Body of pancreas (tissue), 4 donors: ENCODE measurements at regions not wholly inside any gene's neighbourhood (a gene's known extent, or its start where the extent isn't known, plus 50 kb on each side); places are given as distances from the start of the nearest gene placed in this dataset.

Experiments used
- POLR2A ChIP-seq, 3 donors: fragments of 450-650 bp; IDR thresholded peaks; one replicate each; pipeline ENCODE4 v1.6.1; 2016; ENCODE audit warnings: antibody characterized with exemption in 3 of 3, mild to moderate bottlenecking in 2 of 3
- TF ChIP-seq, protein P1 (sequence below), 7 experiments: fragments of 450-650 bp in 4 of 7; fragments of 200-600 bp in 3 of 7; sonication (generic) in 3 of 7; IDR thresholded peaks; one replicate each; pipeline ENCODE4 v1.5.1; 2016 to 2019; ENCODE audit warnings: antibody characterized with exemption in 7 of 7

- TF ChIP-seq, protein P1, sequence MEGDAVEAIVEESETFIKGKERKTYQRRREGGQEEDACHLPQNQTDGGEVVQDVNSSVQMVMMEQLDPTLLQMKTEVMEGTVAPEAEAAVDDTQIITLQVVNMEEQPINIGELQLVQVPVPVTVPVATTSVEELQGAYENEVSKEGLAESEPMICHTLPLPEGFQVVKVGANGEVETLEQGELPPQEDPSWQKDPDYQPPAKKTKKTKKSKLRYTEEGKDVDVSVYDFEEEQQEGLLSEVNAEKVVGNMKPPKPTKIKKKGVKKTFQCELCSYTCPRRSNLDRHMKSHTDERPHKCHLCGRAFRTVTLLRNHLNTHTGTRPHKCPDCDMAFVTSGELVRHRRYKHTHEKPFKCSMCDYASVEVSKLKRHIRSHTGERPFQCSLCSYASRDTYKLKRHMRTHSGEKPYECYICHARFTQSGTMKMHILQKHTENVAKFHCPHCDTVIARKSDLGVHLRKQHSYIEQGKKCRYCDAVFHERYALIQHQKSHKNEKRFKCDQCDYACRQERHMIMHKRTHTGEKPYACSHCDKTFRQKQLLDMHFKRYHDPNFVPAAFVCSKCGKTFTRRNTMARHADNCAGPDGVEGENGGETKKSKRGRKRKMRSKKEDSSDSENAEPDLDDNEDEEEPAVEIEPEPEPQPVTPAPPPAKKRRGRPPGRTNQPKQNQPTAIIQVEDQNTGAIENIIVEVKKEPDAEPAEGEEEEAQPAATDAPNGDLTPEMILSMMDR (IDR thresholded peaks at IDR 0.05): no peak
- no peak for TF ChIP-seq POLR2A (IDR thresholded peaks at IDR 0.05)
Measured at GRCh38 chr13:74413482-74413881, 279.3 kb upstream of the KLF12 start.
